Endothelial cell of umbilical vein (primary cell): ENCODE measurements at regions not wholly inside any gene's neighbourhood (a gene's known extent, or its start where the extent isn't known, plus 50 kb on each side); places are given as distances from the start of the nearest gene placed in this dataset.

Source experiments
- BruUV-seq: library from RNA; stranded (reverse); fragments of 400-500 nt; replicated peaks from 2 replicates; lab custom pipeline; 2021; lab: Mats Ljungman, UMichigan
- CTCF ChIA-PET: fragments of 300-600, 350-600 bp; sonication (Branson Sonifier 250); formaldehyde crosslinking; loops from one replicate; lab custom pipeline; 2021; ENCODE audit warnings: antibody characterized with exemption, inconsistent platforms; lab: Charles Lee
- POLR2A ChIA-PET: fragments of 300-600, 350-600 bp; sonication (Branson Sonifier 250); formaldehyde crosslinking; loops from one replicate; lab custom pipeline; 2021; ENCODE audit warnings: antibody characterized with exemption, inconsistent platforms; lab: Charles Lee
- DNase-seq: peaks from one replicate; pipeline ENCODE4 v3.0.0-alpha.2; 2011; ENCODE audit warnings: low read depth, low spot score
- FAIRE-seq: peaks from 2 replicates; lab custom pipeline; 2011; peaks lifted over from hg19 to GRCh38; lab: Jason Lieb, UNC
- H2AFZ ChIP-seq: 2 replicates; pipeline ENCODE4 v1.6.0; 2012; ENCODE audit warnings: low read depth, low read length, control low read depth, inconsistent platforms
- H3K27ac ChIP-seq: 2 replicates; pipeline ENCODE4 v1.5.1; 2011; ENCODE audit warnings: low read depth, mild to moderate bottlenecking, control low read depth, low read length, moderate library complexity; ENCODE audit not compliant: insufficient read depth
- H3K27me3 ChIP-seq, 2 experiments: 2 replicates each; pipeline versions ENCODE4 v1.6.0 to v1.6.1; 2011; ENCODE audit warnings: low read length in 2 of 2, mixed read lengths in 1 of 2; ENCODE audit not compliant: control insufficient read depth in 2 of 2, insufficient read depth in 2 of 2
- H3K36me3 ChIP-seq, 2 experiments: 2 replicates in 1 of 2; 3 replicates in 1 of 2; pipeline ENCODE4 v1.5.1; 2011; ENCODE audit warnings: low read length in 2 of 2, mild to moderate bottlenecking in 1 of 2, moderate library complexity in 1 of 2; ENCODE audit not compliant: control insufficient read depth in 2 of 2, insufficient read depth in 2 of 2; ENCODE audit errors: extremely low read depth in 1 of 2
- H3K4me1 ChIP-seq: 3 replicates; pipeline ENCODE4 v1.5.1; 2011; ENCODE audit warnings: mild to moderate bottlenecking, low read length; ENCODE audit not compliant: control insufficient read depth, insufficient read depth; ENCODE audit errors: extremely low read depth
- H3K4me2 ChIP-seq: 2 replicates; pipeline ENCODE4 v1.6.1; 2011; ENCODE audit warnings: low read length, control low read depth, mixed read lengths; ENCODE audit not compliant: insufficient read depth
- H3K4me3 ChIP-seq, 3 experiments: fragments of 200-600 bp in 1 of 3; sonication (generic), shearing (Covaris generic) in 1 of 3; replicated peaks in 1 of 3; 2 replicates each; pipeline ENCODE4 v1.5.1; 2011 to 2016; ENCODE audit warnings: control low read depth in 3 of 3, low read length in 3 of 3, mild to moderate bottlenecking in 2 of 3, inconsistent platforms in 1 of 3, low read depth in 1 of 3, moderate library complexity in 1 of 3; ENCODE audit not compliant: insufficient read depth in 1 of 3
- H3K79me2 ChIP-seq: 2 replicates; pipeline ENCODE4 v1.6.0; 2012; ENCODE audit warnings: low read length, inconsistent platforms; ENCODE audit not compliant: control insufficient read depth, insufficient read depth
- H3K9ac ChIP-seq: replicated peaks from 2 replicates; pipeline ENCODE3; 2011; ENCODE audit warnings: low read length, control low read depth; ENCODE audit not compliant: insufficient read depth; ENCODE audit errors: extremely low read depth
- H3K9me1 ChIP-seq: replicated peaks from 3 replicates; pipeline ENCODE4 v1.6.0; 2011; ENCODE audit warnings: mild to moderate bottlenecking, low read length; ENCODE audit not compliant: control insufficient read depth, insufficient read depth; ENCODE audit errors: extremely low read depth
- H3K9me3 ChIP-seq: replicated peaks from 2 replicates; pipeline ENCODE4 v1.5.1; 2012; ENCODE audit warnings: low read length, inconsistent platforms; ENCODE audit not compliant: control insufficient read depth, insufficient read depth
- H4K20me1 ChIP-seq: replicated peaks from 2 replicates; pipeline ENCODE3; 2011; ENCODE audit warnings: mild to moderate bottlenecking, low read length; ENCODE audit not compliant: control insufficient read depth, insufficient read depth; ENCODE audit errors: extremely low read depth
- EZH2 ChIP-seq: IDR thresholded peaks from 2 replicates; pipeline ENCODE4 v1.6.1; 2012; ENCODE audit warnings: borderline replicate concordance, low read depth, mild to moderate bottlenecking, moderate library complexity, low read length, inconsistent platforms; ENCODE audit not compliant: severe bottlenecking
- FOS ChIP-seq: IDR thresholded peaks from 2 replicates; pipeline ENCODE4 v1.6.1; 2011; ENCODE audit warnings: mild to moderate bottlenecking, low read length, moderate library complexity, borderline replicate concordance; ENCODE audit not compliant: insufficient read depth
- GATA2 ChIP-seq: IDR thresholded peaks from 2 replicates; pipeline ENCODE4 v1.7.0; 2011; ENCODE audit warnings: low read depth, mild to moderate bottlenecking, moderate library complexity, mixed read lengths, low read length; ENCODE audit not compliant: insufficient read length, insufficient read depth
- JUN ChIP-seq: IDR thresholded peaks from 2 replicates; pipeline ENCODE4 v1.6.1; 2011; ENCODE audit warnings: borderline replicate concordance, low read depth; ENCODE audit not compliant: insufficient read length, insufficient read depth
- MYC ChIP-seq: IDR thresholded peaks from one replicate; pipeline ENCODE4 v1.6.1; 2011; ENCODE audit warnings: mild to moderate bottlenecking, low read depth, low read length
- POLR2A ChIP-seq: IDR thresholded peaks from 2 replicates; pipeline ENCODE4 v1.6.1; 2012; ENCODE audit warnings: low read depth, mild to moderate bottlenecking, control low read depth, low read length
- POLR2AphosphoS5 ChIP-seq: IDR thresholded peaks from 2 replicates; pipeline ENCODE4 v1.6.1; 2012; ENCODE audit warnings: low read depth, mild to moderate bottlenecking, control low read depth, low read length, moderate library complexity; ENCODE audit not compliant: insufficient read depth
- dilution Hi-C: fragments of 300-500 bp; cut with MboI; formaldehyde crosslinking; loops from one replicate; pipeline ENCODE4 v1.15.0; 2019; ENCODE audit warnings: low sequenced_read_pairs; ENCODE audit not compliant: extremely low pct_ligation_motif_present
- intact Hi-C: fragments of 100-400 bp; cut with micrococcal nuclease; formaldehyde crosslinking; loops from one replicate; pipeline ENCODE4 v1.10.0; 2022
- TF ChIP-seq, protein P1 (sequence below), 2 donors: IDR thresholded peaks; 1 replicate in 1 of 2; 2 replicates in 1 of 2; pipeline ENCODE4 v1.5.1; 2011; ENCODE audit warnings: low read length in 2 of 2, mild to moderate bottlenecking in 2 of 2, moderate library complexity in 2 of 2, control low read depth in 1 of 2, inconsistent platforms in 1 of 2, low read depth in 1 of 2; ENCODE audit not compliant: insufficient read depth in 1 of 2; ENCODE audit errors: extremely low read depth in 1 of 2
- TF ChIP-seq, protein P2 (sequence below): IDR thresholded peaks from 2 replicates; pipeline ENCODE4 v1.6.1; 2011; ENCODE audit not compliant: insufficient read depth, insufficient read length

GRCh38 chr1:82612986-82613385 is 812.3 kb downstream of the ADGRL2 start:
- Histone ChIP-seq H2AFZ (no peak overlapping the region), H3K9ac (no peak overlapping the region), H3K36me3 (no peaks in the 10 kb centered on the region), H3K9me1 (no peaks in the 10 kb centered on the region), H3K4me3 (no peak overlapping the region), H3K79me2 (no peaks in the 10 kb centered on the region), H3K9me3 (no peaks in the 10 kb centered on the region), H3K27ac (no peak overlapping the region), H4K20me1 (no peaks in the 10 kb centered on the region), H3K27me3 (no peaks in the 10 kb centered on the region), H3K4me2 (no peak overlapping the region), H3K4me1 (no peaks in the 10 kb centered on the region)
- TF ChIP-seq, protein P1, sequence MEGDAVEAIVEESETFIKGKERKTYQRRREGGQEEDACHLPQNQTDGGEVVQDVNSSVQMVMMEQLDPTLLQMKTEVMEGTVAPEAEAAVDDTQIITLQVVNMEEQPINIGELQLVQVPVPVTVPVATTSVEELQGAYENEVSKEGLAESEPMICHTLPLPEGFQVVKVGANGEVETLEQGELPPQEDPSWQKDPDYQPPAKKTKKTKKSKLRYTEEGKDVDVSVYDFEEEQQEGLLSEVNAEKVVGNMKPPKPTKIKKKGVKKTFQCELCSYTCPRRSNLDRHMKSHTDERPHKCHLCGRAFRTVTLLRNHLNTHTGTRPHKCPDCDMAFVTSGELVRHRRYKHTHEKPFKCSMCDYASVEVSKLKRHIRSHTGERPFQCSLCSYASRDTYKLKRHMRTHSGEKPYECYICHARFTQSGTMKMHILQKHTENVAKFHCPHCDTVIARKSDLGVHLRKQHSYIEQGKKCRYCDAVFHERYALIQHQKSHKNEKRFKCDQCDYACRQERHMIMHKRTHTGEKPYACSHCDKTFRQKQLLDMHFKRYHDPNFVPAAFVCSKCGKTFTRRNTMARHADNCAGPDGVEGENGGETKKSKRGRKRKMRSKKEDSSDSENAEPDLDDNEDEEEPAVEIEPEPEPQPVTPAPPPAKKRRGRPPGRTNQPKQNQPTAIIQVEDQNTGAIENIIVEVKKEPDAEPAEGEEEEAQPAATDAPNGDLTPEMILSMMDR (IDR thresholded peaks at IDR 0.05; ENCODE audit: extremely low read depth in 1 of 2, insufficient read depth in 1 of 2, low read depth in 1 of 2, low read length in 2 of 2): no peak
- TF ChIP-seq POLR2A (no peak), GATA2 (no peak), MYC (no peak), JUN (no peak), FOS (no peak), EZH2 (no peak), POLR2AphosphoS5 (no peak)
- TF ChIP-seq, protein P2, sequence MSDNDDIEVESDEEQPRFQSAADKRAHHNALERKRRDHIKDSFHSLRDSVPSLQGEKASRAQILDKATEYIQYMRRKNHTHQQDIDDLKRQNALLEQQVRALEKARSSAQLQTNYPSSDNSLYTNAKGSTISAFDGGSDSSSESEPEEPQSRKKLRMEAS: no peak
- ChIA-PET POLR2A (no interaction called here), CTCF (no interaction called here)
- intact Hi-C loops: no loop called here
- no TSS peak for BruUV-seq
- no peak for FAIRE-seq
- no peak for DNase-seq
- dilution Hi-C loops: no loop called here
